H1 (cell line): ENCODE measurements at regions not wholly inside any gene's neighbourhood (a gene's known extent, or its start where the extent isn't known, plus 50 kb on each side); places are given as distances from the start of the nearest gene placed in this dataset.

Experiments used
- CBX5 ChIP-seq: fragments of 300-800, 300-1000 bp; sonication (generic); IDR thresholded peaks from 2 replicates; pipeline ENCODE4 v1.7.1; 2016; ENCODE audit warnings: antibody characterized with exemption, low read length, low read depth
- EP300 ChIP-seq, 2 experiments: IDR thresholded peaks; 1 replicate in 1 of 2; 2 replicates in 1 of 2; pipeline ENCODE4 v1.6.1; 2011 to 2012; ENCODE audit warnings: low read depth in 2 of 2, low read length in 2 of 2, mild to moderate bottlenecking in 2 of 2, borderline replicate concordance in 1 of 2, inconsistent platforms in 1 of 2, moderate library complexity in 1 of 2
- EZH2 ChIP-seq: fragments of 200-600 bp; sonication (generic); IDR thresholded peaks from 2 replicates; pipeline ENCODE4 v1.7.1; 2012; ENCODE audit warnings: low read depth, mild to moderate bottlenecking, moderate library complexity, low read length, inconsistent platforms; ENCODE audit not compliant: severe bottlenecking
- RFX5 ChIP-seq: IDR thresholded peaks from 2 replicates; pipeline ENCODE4 v1.6.1; 2011; ENCODE audit warnings: low read depth, low read length, improper control_type of control experiment, borderline replicate concordance
- SP1 ChIP-seq: IDR thresholded peaks from 2 replicates; pipeline ENCODE4 v1.6.1; 2011; ENCODE audit warnings: low read depth, low read length
- TCF12 ChIP-seq: IDR thresholded peaks from 2 replicates; pipeline ENCODE4 v1.6.1; 2011; ENCODE audit warnings: low read depth, mild to moderate bottlenecking, low read length
- TF ChIP-seq, protein P1 (sequence below), 3 experiments: IDR thresholded peaks; 1 replicate in 2 of 3; 2 replicates in 1 of 3; pipeline versions ENCODE4 v1.5.1 to v1.6.1; 2011; ENCODE audit warnings: low read length in 3 of 3, mild to moderate bottlenecking in 3 of 3, inconsistent platforms in 2 of 3, low read depth in 1 of 3, moderate library complexity in 1 of 3; ENCODE audit not compliant: insufficient read depth in 1 of 3; ENCODE audit errors: control extremely low read depth in 1 of 3
- TF ChIP-seq, protein P2 (sequence below): IDR thresholded peaks from 2 replicates; pipeline ENCODE4 v1.6.1; 2012; ENCODE audit warnings: inconsistent platforms

DNA sequence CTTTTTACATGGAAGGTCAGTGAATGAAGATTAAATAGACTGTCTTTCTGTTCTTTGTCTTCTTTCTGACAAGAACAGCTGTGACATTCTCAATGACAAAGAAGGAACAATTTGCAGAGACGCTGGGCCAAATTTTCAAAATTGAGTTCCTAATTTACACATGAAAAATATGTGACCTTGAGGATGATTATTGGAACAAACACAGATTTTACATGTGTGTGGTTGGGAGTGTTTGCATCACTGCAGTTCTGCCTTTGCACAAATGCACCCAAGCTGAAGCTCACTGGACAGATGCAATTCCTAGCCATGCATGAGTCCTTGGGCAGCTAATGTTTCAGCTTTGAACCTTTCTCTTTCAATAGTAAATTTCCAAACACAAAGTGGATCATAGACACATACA lies 350.8 kb downstream of the QKI start:
- TF ChIP-seq RFX5 (no peak), SP1 (no peak), CBX5 (no peak), EP300 (IDR thresholded peaks at IDR 0.05; ENCODE audit: borderline replicate concordance in 1 of 2, low read depth in 2 of 2, low read length in 2 of 2) (no peak), EZH2 (no peak), TCF12 (no peak)
- TF ChIP-seq, protein P1, sequence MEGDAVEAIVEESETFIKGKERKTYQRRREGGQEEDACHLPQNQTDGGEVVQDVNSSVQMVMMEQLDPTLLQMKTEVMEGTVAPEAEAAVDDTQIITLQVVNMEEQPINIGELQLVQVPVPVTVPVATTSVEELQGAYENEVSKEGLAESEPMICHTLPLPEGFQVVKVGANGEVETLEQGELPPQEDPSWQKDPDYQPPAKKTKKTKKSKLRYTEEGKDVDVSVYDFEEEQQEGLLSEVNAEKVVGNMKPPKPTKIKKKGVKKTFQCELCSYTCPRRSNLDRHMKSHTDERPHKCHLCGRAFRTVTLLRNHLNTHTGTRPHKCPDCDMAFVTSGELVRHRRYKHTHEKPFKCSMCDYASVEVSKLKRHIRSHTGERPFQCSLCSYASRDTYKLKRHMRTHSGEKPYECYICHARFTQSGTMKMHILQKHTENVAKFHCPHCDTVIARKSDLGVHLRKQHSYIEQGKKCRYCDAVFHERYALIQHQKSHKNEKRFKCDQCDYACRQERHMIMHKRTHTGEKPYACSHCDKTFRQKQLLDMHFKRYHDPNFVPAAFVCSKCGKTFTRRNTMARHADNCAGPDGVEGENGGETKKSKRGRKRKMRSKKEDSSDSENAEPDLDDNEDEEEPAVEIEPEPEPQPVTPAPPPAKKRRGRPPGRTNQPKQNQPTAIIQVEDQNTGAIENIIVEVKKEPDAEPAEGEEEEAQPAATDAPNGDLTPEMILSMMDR (IDR thresholded peaks at IDR 0.05; ENCODE audit: control extremely low read depth in 1 of 3, insufficient read depth in 1 of 3, low read depth in 1 of 3, low read length in 3 of 3), result no peak
- TF ChIP-seq, protein P2, sequence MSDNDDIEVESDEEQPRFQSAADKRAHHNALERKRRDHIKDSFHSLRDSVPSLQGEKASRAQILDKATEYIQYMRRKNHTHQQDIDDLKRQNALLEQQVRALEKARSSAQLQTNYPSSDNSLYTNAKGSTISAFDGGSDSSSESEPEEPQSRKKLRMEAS, result no peak
